ENCODE measurements at regions not wholly inside any gene's neighbourhood (a gene's known extent, or its start where the extent isn't known, plus 50 kb on each side); places are given as distances from the start of the nearest gene placed in this dataset.

DNA sequence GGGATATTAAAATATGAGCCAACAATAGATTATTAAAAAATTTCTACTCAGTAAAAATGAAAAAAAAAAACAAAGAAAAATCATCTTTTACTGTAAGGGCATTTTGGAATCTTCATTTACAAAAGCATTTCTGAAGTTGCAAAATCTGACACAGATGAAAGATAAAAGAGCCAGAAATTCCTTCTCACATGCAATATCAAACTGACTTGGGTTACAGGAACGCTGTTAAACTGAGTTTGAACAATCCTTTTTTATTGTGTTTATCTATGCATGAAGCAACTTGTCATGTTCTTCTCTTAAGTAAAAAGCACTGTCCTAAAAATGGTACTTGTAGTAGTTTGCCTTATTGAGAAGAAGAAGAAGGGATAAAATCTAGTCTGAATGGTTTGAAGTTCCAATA is 468.5 kb upstream of the KCNMB2 start:
- H3K36me3 ChIP-seq (ENCODE audit: control insufficient read depth, insufficient read depth, low read length): no peaks in the 10 kb centered on the region
- no peak overlapping the region for H3K4me3 ChIP-seq (ENCODE audit: low read depth, low read length)
- FAIRE-seq (no peak), DNase-seq (ENCODE audit: low read depth) (no peak)
- H3K27me3 ChIP-seq (ENCODE audit: control insufficient read depth, insufficient read depth, low read length): no peaks in the 10 kb centered on the region
- TF ChIP-seq, protein P1, sequence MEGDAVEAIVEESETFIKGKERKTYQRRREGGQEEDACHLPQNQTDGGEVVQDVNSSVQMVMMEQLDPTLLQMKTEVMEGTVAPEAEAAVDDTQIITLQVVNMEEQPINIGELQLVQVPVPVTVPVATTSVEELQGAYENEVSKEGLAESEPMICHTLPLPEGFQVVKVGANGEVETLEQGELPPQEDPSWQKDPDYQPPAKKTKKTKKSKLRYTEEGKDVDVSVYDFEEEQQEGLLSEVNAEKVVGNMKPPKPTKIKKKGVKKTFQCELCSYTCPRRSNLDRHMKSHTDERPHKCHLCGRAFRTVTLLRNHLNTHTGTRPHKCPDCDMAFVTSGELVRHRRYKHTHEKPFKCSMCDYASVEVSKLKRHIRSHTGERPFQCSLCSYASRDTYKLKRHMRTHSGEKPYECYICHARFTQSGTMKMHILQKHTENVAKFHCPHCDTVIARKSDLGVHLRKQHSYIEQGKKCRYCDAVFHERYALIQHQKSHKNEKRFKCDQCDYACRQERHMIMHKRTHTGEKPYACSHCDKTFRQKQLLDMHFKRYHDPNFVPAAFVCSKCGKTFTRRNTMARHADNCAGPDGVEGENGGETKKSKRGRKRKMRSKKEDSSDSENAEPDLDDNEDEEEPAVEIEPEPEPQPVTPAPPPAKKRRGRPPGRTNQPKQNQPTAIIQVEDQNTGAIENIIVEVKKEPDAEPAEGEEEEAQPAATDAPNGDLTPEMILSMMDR (IDR thresholded peaks at IDR 0.05; ENCODE audit: insufficient read depth, low read length, severe bottlenecking): no peak

DNA sequence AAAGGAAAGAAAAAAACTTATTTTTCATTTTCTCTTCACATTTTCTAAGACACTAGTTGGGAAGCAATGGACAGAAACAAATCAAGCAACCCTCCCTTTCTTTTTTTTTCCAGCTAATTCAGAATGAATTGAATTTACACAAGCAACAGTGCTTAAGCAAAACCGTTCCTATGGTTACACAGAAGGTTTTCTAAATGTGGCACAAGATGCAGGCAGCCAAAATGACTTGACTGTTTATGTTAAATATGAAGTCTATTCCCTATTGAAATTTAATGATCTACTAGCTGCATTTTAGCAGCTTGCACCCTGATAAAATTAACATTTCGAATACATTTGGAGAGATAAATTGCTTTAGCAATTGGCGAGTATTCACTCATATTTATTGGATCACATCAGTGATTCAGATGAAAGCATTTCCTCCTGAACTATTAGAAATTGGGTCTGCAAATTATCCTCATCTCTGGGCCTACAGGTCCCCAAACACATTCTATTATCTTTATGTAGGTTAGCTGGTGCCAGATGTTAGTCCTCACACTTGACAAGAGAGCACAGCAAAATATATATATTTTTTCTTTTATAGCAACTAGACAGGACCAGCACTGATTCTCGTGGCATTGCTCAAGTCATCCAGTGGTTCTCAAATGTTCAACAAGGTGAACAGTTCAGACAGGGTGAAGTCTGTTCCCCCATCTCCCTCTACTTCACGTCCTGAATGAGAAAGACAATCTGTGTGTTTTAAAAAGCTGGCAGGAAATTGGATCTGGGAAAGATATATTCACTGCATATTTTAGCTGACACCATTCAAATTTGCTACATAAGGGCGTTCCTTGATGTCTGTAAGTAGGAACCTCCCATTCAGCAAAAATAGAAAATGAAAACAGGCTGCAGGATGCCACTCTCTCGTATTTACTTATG is 463.6 kb upstream of the KCNMB2 start:
- TF ChIP-seq, protein P1 (IDR thresholded peaks at IDR 0.05; ENCODE audit: insufficient read depth, low read length, severe bottlenecking): no peak
- no peak for DNase-seq (ENCODE audit: low read depth)
- Histone ChIP-seq H3K4me3 (ENCODE audit: low read depth, low read length) (no peak overlapping the region), H3K36me3 (ENCODE audit: control insufficient read depth, insufficient read depth, low read length) (no peaks in the 10 kb centered on the region), H3K27me3 (ENCODE audit: control insufficient read depth, insufficient read depth, low read length) (no peaks in the 10 kb centered on the region)
- FAIRE-seq: no peak

DNA sequence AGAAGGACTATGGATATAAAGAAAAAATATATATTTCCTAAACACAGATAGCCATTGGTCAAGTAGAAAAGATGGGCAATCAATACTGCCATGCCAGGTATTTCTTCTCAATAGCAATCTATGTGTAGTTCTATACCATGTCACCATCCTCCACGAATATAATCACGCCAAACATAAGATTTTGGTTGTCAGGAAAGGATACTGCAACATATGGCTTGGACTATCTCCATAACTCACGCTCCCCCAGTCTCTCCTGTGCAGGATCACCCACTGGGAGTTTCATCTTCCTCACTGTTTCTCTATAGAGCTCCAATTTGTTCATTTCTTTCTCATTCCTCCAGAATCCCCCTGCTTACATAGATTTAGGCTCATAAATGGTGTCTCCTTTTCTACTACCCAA is 462.9 kb upstream of the KCNMB2 start:
- TF ChIP-seq, protein P1 (IDR thresholded peaks at IDR 0.05; ENCODE audit: insufficient read depth, low read length, severe bottlenecking): no peak
- Histone ChIP-seq H3K4me3 (ENCODE audit: low read depth, low read length) (no peak overlapping the region), H3K27me3 (ENCODE audit: control insufficient read depth, insufficient read depth, low read length) (no peaks in the 10 kb centered on the region), H3K36me3 (ENCODE audit: control insufficient read depth, insufficient read depth, low read length) (no peaks in the 10 kb centered on the region)
- no peak for FAIRE-seq
- no peak for DNase-seq (ENCODE audit: low read depth)

DNA sequence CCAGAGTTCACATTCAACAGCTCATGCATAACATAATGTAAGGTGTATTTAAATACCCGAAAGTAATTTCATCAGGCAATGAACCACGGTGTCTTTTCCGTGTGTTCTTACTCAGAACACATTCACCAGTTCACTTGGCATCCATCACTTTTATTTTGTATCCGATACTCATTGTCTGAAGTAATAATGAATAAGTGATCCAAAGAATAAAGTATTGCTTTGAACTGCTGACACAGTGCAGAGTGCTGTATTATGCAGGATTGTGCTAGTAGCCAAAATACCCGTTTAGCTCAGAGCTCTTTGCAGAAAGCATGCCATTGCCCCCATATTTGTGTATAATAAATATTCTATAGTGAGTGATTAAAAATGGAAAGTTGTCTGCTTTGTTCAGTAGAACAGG is 460.9 kb upstream of the KCNMB2 start:
- DNase-seq (ENCODE audit: low read depth): no peak
- H3K27me3 ChIP-seq (ENCODE audit: control insufficient read depth, insufficient read depth, low read length): no peaks in the 10 kb centered on the region
- TF ChIP-seq, protein P1 (IDR thresholded peaks at IDR 0.05; ENCODE audit: insufficient read depth, low read length, severe bottlenecking): no peak

GRCh38 chr3:178078953-178079352 is 457.3 kb upstream of the KCNMB2 start:
- TF ChIP-seq, protein P1 (IDR thresholded peaks at IDR 0.05; ENCODE audit: insufficient read depth, low read length, severe bottlenecking): no peak
- peak; percentile 17 for DNase-seq (ENCODE audit: low read depth)
- Histone ChIP-seq H3K27me3 (ENCODE audit: control insufficient read depth, insufficient read depth, low read length) (no peaks in the 10 kb centered on the region), H3K4me3 (ENCODE audit: low read depth, low read length) (no peak overlapping the region), H3K36me3 (ENCODE audit: control insufficient read depth, insufficient read depth, low read length) (no peaks in the 10 kb centered on the region)
- no peak for FAIRE-seq

More for the DNA sequence above, 460.9 kb upstream of the KCNMB2 start:
- H3K4me3 ChIP-seq (ENCODE audit: low read depth, low read length): no peak overlapping the region
- no peak for FAIRE-seq
- no peaks in the 10 kb centered on the region for H3K36me3 ChIP-seq (ENCODE audit: control insufficient read depth, insufficient read depth, low read length)
